ENCODE measurements at regions not wholly inside any gene's neighbourhood (a gene's known extent, or its start where the extent isn't known, plus 50 kb on each side); places are given as distances from the start of the nearest gene placed in this dataset.
A peak's percentile ranks its signal among the peaks of the same experiment; 100 is the strongest.

GRCh38 chr2:228458364-228458763 lies 276.9 kb upstream of the SPHKAP start:
- Histone ChIP-seq H4K91ac (ENCODE audit: low read depth, low read length) (no peak overlapping the region), H2BK12ac (ENCODE audit: low read length) (no peak overlapping the region), H2AFZ (ENCODE audit: insufficient read depth, low read length, poor library complexity) (no peak overlapping the region), H3K4ac (ENCODE audit: low read depth, low read length) (no peak overlapping the region), H3K14ac (ENCODE audit: low read length) (no peak overlapping the region), H3K23ac (ENCODE audit: low read length) (no peak overlapping the region), H3K9ac (ENCODE audit: low read length) (no peak overlapping the region), H4K8ac (ENCODE audit: low read depth, low read length) (no peak overlapping the region), H3K27ac (ENCODE audit: low read depth, low read length) (no peak overlapping the region), H3K79me2 (ENCODE audit: control insufficient read depth, insufficient read depth, low read length, poor library complexity) (no peaks in the 10 kb centered on the region), H2AK5ac (ENCODE audit: low read length) (no peak overlapping the region), H2BK5ac (ENCODE audit: low read depth, low read length, poor library complexity) (no peak overlapping the region), H3K36me3 (ENCODE audit: control insufficient read depth in 1 of 2, insufficient read depth in 2 of 2, low read length in 2 of 2) (no peaks in the 10 kb centered on the region), H4K12ac (ENCODE audit: low read depth, low read length) (no peak overlapping the region), H3K9me3 (ENCODE audit: insufficient read depth, low read depth, low read length) (peaks cover 11% of the 10 kb centered on the region), H3K27me3 (ENCODE audit: insufficient read depth, low read length) (no peaks in the 10 kb centered on the region), H2BK120ac (ENCODE audit: insufficient read depth, low read length, poor library complexity) (no peak overlapping the region), H3K79me1 (ENCODE audit: low read length) (no peaks in the 10 kb centered on the region), H3K4me1 (ENCODE audit: control insufficient read depth in 1 of 2, insufficient read depth in 2 of 2, low read length in 2 of 2) (no peaks in the 10 kb centered on the region), H3K18ac (ENCODE audit: low read length) (no peak overlapping the region), H3K4me3 (ENCODE audit: low read depth, low read length) (no peak overlapping the region), H3K4me2 (ENCODE audit: low read length) (no peak overlapping the region)
- no CpG with 5 or more reads among the region's 1 CpG for WGBS (ENCODE audit: extremely low coverage, insufficient coverage, insufficient read length)
- no peak for DNase-seq

GRCh38 chr2:228447266-228447915 lies 265.9 kb upstream of the SPHKAP start:
- no CpG with 5 or more reads among the region's 1 CpG for WGBS (ENCODE audit: extremely low coverage, insufficient coverage, insufficient read length)
- H3K79me1 ChIP-seq (ENCODE audit: low read length), result no peaks in the 10 kb centered on the region
- H2AK5ac ChIP-seq (ENCODE audit: low read length), result no peak overlapping the region
- H3K9me3 ChIP-seq (ENCODE audit: insufficient read depth, low read depth, low read length), result no peaks in the 10 kb centered on the region
- H3K4me1 ChIP-seq (ENCODE audit: control insufficient read depth in 1 of 2, insufficient read depth in 2 of 2, low read length in 2 of 2), result peaks cover 0 to 2% of the 10 kb centered on the region in 2 experiments
- no peak overlapping the region for H3K4me2 ChIP-seq (ENCODE audit: low read length)
- DNase-seq, result peak; percentile 2 to 39
- no peak overlapping the region for H4K12ac ChIP-seq (ENCODE audit: low read depth, low read length)
- H2BK12ac ChIP-seq (ENCODE audit: low read length), result no peak overlapping the region
- H3K4me3 ChIP-seq (ENCODE audit: low read depth, low read length), result no peak overlapping the region
- H4K8ac ChIP-seq (ENCODE audit: low read depth, low read length), result no peak overlapping the region
- H3K79me2 ChIP-seq (ENCODE audit: control insufficient read depth, insufficient read depth, low read length, poor library complexity), result no peaks in the 10 kb centered on the region
- H3K23ac ChIP-seq (ENCODE audit: low read length), result no peak overlapping the region
- H3K27ac ChIP-seq (ENCODE audit: low read depth, low read length), result no peak overlapping the region
- H3K36me3 ChIP-seq (ENCODE audit: control insufficient read depth in 1 of 2, insufficient read depth in 2 of 2, low read length in 2 of 2), result no peaks in the 10 kb centered on the region
- no peak overlapping the region for H3K9ac ChIP-seq (ENCODE audit: low read length)
- no peak overlapping the region for H3K14ac ChIP-seq (ENCODE audit: low read length)
- no peak overlapping the region for H3K18ac ChIP-seq (ENCODE audit: low read length)
- H3K4ac ChIP-seq (ENCODE audit: low read depth, low read length), result no peak overlapping the region
- H4K91ac ChIP-seq (ENCODE audit: low read depth, low read length), result no peak overlapping the region
- no peak overlapping the region for H2BK5ac ChIP-seq (ENCODE audit: low read depth, low read length, poor library complexity)
- no peak overlapping the region for H2AFZ ChIP-seq (ENCODE audit: insufficient read depth, low read length, poor library complexity)
- H2BK120ac ChIP-seq (ENCODE audit: insufficient read depth, low read length, poor library complexity), result no peak overlapping the region
- no peaks in the 10 kb centered on the region for H3K27me3 ChIP-seq (ENCODE audit: insufficient read depth, low read length)

- no peak overlapping the region for H3K27ac ChIP-seq (ENCODE audit: low read depth, low read length)
- H2AK5ac ChIP-seq (ENCODE audit: low read length), result no peak overlapping the region
- no peak overlapping the region for H4K91ac ChIP-seq (ENCODE audit: low read depth, low read length)
- no peak overlapping the region for H4K8ac ChIP-seq (ENCODE audit: low read depth, low read length)
- H3K36me3 ChIP-seq (ENCODE audit: control insufficient read depth in 1 of 2, insufficient read depth in 2 of 2, low read length in 2 of 2), result no peaks in the 10 kb centered on the region
- no peak overlapping the region for H3K4me2 ChIP-seq (ENCODE audit: low read length)
- no peaks in the 10 kb centered on the region for H3K27me3 ChIP-seq (ENCODE audit: insufficient read depth, low read length)
- no peak overlapping the region for H3K9ac ChIP-seq (ENCODE audit: low read length)
- H4K12ac ChIP-seq (ENCODE audit: low read depth, low read length), result no peak overlapping the region
- DNase-seq, result no peak
- H3K4me1 ChIP-seq (ENCODE audit: control insufficient read depth in 1 of 2, insufficient read depth in 2 of 2, low read length in 2 of 2), result peaks cover 0 to 2% of the 10 kb centered on the region in 2 experiments
- no peak overlapping the region for H3K4ac ChIP-seq (ENCODE audit: low read depth, low read length)
- H3K79me2 ChIP-seq (ENCODE audit: control insufficient read depth, insufficient read depth, low read length, poor library complexity), result no peaks in the 10 kb centered on the region
- H2BK5ac ChIP-seq (ENCODE audit: low read depth, low read length, poor library complexity), result no peak overlapping the region
- H2BK120ac ChIP-seq (ENCODE audit: insufficient read depth, low read length, poor library complexity), result no peak overlapping the region
- H3K9me3 ChIP-seq (ENCODE audit: insufficient read depth, low read depth, low read length), result no peaks in the 10 kb centered on the region
- H3K18ac ChIP-seq (ENCODE audit: low read length), result no peak overlapping the region
- no peaks in the 10 kb centered on the region for H3K79me1 ChIP-seq (ENCODE audit: low read length)
- H3K23ac ChIP-seq (ENCODE audit: low read length), result no peak overlapping the region
- no CpG with 5 or more reads among the region's 4 CpGs for WGBS (ENCODE audit: extremely low coverage, insufficient coverage, insufficient read length)
- no peak overlapping the region for H3K4me3 ChIP-seq (ENCODE audit: low read depth, low read length)
- H2AFZ ChIP-seq (ENCODE audit: insufficient read depth, low read length, poor library complexity), result no peak overlapping the region
- H2BK12ac ChIP-seq (ENCODE audit: low read length), result no peak overlapping the region
- H3K14ac ChIP-seq (ENCODE audit: low read length), result no peak overlapping the region
Measured at GRCh38 chr2:228446734-228447133, 265.2 kb upstream of the SPHKAP start.

GRCh38 chr2:228444161-228444560 lies 262.7 kb upstream of the SPHKAP start:
- no peaks in the 10 kb centered on the region for H3K79me2 ChIP-seq (ENCODE audit: control insufficient read depth, insufficient read depth, low read length, poor library complexity)
- no peak overlapping the region for H3K27ac ChIP-seq (ENCODE audit: low read depth, low read length)
- H4K91ac ChIP-seq (ENCODE audit: low read depth, low read length), result no peak overlapping the region
- no peak overlapping the region for H2AK5ac ChIP-seq (ENCODE audit: low read length)
- no peak overlapping the region for H2BK5ac ChIP-seq (ENCODE audit: low read depth, low read length, poor library complexity)
- H3K9me3 ChIP-seq (ENCODE audit: insufficient read depth, low read depth, low read length), result no peaks in the 10 kb centered on the region
- H3K27me3 ChIP-seq (ENCODE audit: insufficient read depth, low read length), result no peaks in the 10 kb centered on the region
- no peak for DNase-seq
- H3K36me3 ChIP-seq (ENCODE audit: control insufficient read depth in 1 of 2, insufficient read depth in 2 of 2, low read length in 2 of 2), result no peaks in the 10 kb centered on the region
- peaks cover 0 to 2% of the 10 kb centered on the region in 2 experiments for H3K4me1 ChIP-seq (ENCODE audit: control insufficient read depth in 1 of 2, insufficient read depth in 2 of 2, low read length in 2 of 2)
- H2BK120ac ChIP-seq (ENCODE audit: insufficient read depth, low read length, poor library complexity), result no peak overlapping the region
- H3K4me3 ChIP-seq (ENCODE audit: low read depth, low read length), result no peak overlapping the region
- no peaks in the 10 kb centered on the region for H3K79me1 ChIP-seq (ENCODE audit: low read length)
- no CpG with 5 or more reads among the region's 4 CpGs for WGBS (ENCODE audit: extremely low coverage, insufficient coverage, insufficient read length)
- no peak overlapping the region for H3K4ac ChIP-seq (ENCODE audit: low read depth, low read length)
- H3K4me2 ChIP-seq (ENCODE audit: low read length), result no peak overlapping the region
- H3K23ac ChIP-seq (ENCODE audit: low read length), result no peak overlapping the region
- no peak overlapping the region for H3K9ac ChIP-seq (ENCODE audit: low read length)
- no peak overlapping the region for H4K8ac ChIP-seq (ENCODE audit: low read depth, low read length)
- no peak overlapping the region for H3K18ac ChIP-seq (ENCODE audit: low read length)
- H4K12ac ChIP-seq (ENCODE audit: low read depth, low read length), result no peak overlapping the region
- no peak overlapping the region for H2BK12ac ChIP-seq (ENCODE audit: low read length)
- H2AFZ ChIP-seq (ENCODE audit: insufficient read depth, low read length, poor library complexity), result no peak overlapping the region
- no peak overlapping the region for H3K14ac ChIP-seq (ENCODE audit: low read length)

Data from trophoblast cell (in vitro differentiated cells and primary cell).